ENCODE measurements at regions not wholly inside any gene's neighbourhood (a gene's known extent, or its start where the extent isn't known, plus 50 kb on each side); places are given as distances from the start of the nearest gene placed in this dataset.

DNA sequence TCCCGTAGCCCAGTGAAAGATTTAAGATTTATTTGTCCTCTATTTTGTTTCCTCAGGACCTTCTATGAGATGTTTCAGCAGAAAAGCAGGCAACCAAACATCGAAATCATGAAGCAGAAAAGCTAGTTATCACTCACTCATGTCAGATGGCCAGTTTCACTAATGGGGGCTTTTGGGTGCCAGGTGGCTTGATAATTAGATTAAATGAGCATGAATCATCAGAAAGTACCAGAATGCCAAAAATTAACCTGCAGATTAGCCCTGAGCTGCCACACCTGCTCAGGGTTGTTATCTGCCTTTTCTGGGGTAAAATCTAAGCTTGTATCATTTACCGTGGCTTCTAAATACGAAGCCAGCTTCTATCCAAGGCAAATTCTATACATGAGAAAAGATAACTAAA lies 1017.5 kb downstream of the XPNPEP1 start:
- DNase-seq: no peak

DNA sequence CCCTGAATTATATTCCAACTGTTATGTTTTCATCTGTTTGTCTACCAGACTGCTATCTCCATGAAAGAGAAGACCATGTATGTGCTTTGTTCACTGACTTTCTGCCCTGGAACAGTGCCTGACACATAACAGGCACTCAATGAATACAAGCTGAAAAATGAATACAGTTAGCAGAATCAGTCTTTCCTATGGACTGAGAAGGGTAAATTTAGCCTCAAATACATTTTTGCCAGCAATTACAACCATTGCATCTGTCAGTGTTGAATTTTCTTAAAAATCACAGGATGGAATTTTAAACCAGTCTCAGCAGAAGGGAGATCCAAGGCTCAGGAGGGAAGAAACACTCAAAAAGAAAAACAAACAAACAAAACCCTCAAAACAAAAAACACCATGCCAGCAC lies 1018.1 kb downstream of the XPNPEP1 start:
- DNase-seq: no peak

DNA sequence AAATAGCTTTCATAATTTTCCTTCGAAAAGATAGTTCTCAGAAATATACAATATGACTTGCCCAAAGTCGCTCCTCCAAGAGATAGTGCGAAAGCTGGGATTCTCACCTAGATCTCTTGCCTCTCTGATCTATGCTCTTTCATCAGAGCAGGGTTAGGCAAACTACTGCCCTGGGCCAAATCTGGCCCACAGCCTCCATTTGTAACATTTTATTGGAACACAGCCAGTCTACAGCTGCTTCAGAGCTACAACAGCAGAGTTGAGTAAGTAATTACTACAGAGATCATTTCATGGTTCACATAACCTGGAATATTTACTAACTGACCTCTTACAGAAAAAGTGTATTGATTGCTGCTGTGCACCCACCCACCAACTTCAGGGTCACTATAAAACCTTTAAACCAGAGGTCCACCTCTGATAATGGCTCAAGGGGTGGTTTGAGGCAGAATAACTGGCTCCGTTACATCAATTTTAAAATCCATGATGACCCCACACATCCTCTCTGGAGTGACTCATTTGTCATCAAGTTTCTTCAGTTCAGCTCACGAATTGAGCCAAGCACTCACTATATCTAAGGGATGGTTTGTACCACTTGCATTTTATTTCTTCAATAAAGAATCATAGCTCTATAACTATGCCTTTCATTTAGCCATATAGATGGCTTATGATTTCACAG lies 1019.0 kb downstream of the XPNPEP1 start:
- DNase-seq: no peak

DNA sequence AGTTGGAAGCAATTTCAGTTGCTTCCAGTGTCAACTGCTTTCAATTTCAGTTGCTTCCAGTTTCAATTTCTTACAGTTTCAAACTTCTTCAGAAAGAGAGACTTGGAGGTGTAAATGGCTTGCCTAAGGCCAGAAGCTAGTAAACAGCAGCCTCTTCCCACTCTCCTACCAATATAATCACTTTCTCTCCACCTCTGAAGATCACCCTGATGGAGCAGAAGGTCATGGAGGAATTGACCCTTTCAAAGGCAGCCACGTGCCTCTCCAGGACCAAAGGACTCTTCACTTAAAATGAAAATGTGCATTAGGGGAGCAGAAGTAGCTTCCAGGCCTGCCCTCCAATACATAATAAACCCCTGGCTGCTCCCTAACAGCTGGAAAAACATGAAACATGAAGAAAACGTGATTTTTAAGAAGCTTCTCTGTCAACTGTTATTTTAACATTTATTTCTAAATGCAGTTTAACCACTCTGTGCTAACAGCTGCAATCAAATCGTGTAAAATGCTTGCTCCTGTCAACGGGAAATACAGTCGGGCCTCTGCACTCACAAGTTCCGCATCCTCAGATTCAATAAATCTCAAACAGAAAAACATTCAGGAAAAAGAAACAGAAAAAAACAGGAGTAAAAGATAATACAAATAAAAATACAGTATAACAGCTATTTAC lies 1020.6 kb downstream of the XPNPEP1 start:
- no peak for DNase-seq

DNA sequence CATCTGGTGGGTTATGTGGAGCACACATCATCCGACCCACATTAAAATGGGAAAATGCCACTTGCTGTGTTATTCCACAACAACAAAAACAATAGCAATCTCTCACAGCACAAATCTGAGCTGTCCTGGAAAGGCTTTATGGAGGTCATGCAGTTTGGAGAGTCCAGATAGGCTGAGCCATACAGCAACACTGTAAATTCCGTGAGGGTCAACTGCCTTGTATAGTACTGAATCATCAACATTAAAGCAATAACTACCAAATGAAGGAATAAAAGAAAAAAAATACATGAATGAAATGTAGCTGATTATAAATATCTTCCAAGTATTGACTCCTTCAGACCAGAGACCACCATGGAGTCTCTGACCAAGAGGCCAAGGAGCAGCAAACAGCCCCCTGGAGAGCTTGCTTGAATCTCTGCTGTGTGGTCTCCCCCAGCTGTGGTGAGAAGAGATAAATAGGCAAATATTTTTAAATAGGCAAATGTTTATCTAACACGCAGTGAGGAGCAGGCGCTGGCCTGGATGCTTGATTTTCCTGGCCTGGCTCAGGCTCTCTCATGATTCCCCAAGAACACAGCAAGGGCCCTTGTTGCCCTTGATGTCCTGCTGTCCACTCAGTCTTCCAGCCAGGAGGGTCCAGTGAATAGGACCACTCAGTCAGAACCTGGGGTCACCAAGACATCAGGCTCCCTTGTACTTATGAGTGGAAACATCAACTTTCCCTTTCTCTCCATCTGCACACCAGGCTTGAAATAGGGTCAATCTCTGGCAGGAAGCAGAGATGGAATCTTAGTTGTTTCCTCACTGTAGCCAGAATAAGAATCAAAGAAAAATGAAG lies 1021.3 kb downstream of the XPNPEP1 start:
- no peak for DNase-seq

DNA sequence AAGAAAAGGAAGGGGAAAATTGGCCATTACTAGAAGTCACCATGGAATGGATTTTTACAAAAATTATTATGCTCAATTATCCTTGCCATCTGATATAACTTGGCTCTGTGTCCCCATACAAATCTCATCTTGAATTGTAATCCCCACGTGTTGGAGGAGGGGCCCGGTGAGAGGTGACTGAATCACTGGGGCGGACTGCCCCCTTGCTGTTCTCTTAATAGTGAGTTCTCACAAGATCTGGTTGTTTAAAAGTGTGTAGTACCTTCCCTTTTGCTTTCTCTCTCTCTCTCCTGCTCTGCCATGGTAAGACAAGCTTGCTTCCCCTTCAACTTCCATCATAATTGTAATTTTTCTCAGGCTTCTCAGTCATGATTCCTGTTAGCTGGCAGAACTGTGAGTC lies 1023.6 kb downstream of the XPNPEP1 start:
- DNase-seq: no peak

DNA sequence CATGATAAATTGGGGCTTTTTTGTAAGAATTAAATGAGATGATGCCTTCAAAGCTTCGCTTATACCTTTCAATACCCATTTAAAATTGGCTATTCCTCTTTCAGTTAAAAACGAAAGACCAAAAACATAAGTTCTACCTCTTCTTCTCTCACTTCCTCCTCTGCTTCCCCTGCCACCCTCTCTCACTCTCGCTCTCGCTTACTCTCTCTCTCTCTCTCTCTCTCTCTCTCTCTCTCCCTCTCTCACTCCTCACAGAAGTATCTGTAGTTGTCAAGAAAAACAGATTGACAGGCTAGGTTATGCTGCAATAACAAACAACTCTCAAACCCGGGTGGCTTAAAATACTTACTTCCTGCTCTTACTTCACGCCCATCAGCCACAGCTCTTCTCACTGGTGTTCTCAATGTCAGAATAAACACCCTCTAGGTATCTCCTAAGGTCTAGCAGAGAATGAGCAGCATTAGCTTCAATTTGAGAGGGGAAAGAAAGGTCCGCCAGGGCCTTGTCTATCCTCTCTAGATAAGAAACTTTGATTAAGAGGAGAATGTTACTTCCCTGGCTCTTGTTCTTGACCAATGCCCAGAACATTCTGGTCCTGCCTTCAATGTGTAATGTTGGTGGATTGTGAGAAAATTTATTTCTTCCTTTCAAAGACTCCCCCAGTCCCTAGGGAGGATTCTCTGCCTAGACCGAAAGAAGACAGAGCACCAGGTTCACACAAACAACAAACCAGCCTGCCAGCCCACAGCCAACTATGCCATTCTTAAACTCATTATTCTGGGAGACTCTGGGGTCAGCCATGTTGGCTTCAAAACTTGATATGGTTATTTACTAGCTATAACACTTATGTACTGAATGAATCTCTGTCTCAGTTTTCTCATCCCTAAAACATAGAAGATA lies 1028.7 kb downstream of the XPNPEP1 start:
- no peak for DNase-seq

DNA sequence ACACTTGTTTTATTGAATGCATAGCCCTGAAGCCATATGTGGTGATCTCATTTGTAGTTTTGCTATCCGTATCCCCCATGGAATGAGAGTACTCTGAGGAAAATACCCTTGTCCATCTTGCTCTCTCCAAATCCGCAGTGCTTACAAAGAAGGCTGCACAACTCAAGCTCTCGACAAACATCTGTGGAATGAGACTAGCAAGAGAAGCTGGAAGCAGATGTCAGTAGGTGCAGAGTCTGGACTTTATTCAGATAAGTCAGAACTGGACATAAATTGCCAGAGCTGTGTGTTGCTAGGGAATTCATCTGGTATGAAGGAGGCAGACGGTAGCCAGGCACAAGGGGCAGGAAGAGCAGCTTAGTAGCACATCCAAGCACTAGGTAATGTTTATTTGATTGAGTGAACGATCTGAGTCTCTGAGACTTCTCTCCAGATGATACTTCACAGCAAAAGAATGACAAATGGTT lies 1046.2 kb downstream of the XPNPEP1 start:
- DNase-seq: no peak

DNA sequence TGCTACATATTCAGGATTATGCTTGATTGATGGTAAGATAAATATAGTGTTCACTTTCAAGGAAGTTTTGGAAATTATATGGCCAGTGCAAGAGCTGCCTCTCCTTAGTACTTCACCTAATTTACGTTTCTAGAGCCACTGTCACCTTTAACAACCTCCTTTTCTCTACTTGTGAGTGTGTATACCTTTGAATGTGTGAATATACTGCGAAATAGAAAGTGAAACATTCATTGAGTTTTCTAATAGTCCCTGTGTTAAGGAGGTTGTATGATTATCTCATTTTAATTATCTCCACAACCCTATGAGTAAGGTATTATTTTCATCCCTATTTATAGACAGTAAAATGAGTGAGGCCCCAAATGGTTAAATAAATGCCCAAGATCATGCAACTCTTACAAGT lies 1050.5 kb downstream of the XPNPEP1 start:
- no peak for DNase-seq

DNA sequence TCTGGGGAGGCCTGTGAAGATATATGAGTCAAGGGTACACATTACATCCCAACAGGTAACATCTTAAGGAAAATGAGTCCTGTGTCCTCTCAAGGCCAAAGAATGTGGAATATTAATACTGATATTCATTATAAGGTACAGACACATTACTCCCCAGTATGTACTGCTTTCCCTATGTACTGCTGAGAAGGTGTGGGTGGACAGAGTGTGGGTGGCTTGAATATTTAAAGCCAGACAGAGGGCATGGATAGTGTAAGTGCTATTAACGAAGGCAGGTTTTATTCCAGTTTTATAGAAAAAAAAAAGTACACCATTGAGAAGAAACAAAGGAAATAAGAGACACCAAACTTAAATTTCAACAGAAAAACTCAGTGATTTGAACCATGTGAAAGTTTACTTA lies 1054.4 kb downstream of the XPNPEP1 start:
- no peak for DNase-seq

DNA sequence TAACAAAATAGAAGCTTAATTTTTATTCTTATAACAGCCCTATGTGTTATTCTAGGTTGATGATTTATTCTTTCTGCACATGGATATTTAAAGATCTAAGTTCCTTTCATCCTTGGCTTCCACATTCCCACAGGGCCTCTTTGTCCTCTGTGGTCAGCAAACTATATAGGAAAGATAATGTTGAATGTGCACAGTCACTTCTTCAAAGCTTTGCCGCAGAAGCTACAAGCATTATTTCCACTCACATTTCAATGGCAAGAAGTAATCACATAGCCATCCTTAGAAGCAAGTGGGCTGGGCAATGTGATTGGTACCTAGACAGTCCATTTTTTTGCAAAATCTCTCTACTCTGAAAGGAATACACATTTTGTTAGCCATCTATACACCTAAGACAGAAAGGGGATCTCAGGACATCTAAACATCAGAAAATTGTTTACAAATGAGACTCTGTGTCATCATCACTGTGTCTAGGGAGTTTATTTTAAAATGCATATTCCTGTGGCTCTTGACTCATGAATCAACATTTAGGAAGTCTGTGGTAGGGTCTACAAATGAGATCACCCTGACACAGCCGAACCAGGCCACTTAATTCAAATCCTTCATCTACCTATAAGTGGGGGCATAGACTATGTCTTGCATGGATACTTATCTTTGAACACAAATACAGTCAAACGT lies 1060.5 kb downstream of the XPNPEP1 start:
- no peak for DNase-seq

DNA sequence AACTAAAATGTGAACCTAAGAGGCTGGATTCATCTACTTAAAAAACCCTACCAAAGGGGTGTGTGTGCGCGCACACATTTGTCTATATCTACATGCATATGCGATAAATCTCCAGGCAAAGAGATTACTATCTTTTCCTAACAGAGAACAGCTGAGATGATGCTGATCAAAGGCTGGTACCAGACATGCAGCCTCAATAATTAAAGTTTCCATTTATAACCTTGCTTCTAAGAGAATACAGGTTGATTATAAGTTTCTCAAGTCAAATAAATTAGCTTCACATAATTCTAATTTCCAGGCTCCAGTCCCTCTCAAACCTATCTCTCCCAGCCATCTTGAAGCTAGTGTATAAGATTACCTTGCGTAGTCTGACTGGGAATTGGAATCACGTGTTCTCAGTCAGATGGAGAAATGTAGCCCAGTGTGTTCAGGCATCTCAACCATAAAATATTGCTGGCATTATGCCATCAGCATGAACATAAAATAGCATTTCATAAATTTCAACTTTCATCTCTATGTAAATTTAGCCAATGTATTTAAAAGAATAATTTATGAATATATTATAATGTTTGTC lies 1062.0 kb downstream of the XPNPEP1 start:
- no peak for DNase-seq

DNA sequence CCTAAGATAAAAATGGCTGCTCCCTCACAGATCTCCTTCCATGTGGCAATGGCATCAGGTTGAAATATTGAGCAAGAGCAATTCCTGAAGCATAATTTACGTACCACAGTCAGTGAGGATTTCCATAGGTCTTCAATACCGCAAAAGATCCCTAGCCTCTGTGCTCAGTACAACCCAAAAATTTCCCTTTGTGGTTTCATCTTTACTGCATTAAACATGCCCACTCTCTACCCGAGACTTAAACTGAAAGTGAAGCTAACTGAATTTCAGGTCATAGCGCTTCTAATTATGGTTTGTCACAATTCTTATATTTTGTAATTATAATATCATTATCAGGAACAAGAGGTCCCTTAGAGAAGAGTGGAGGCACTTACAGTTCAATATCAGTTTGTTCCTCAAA lies 1071.1 kb downstream of the XPNPEP1 start:
- no peak for DNase-seq

DNA sequence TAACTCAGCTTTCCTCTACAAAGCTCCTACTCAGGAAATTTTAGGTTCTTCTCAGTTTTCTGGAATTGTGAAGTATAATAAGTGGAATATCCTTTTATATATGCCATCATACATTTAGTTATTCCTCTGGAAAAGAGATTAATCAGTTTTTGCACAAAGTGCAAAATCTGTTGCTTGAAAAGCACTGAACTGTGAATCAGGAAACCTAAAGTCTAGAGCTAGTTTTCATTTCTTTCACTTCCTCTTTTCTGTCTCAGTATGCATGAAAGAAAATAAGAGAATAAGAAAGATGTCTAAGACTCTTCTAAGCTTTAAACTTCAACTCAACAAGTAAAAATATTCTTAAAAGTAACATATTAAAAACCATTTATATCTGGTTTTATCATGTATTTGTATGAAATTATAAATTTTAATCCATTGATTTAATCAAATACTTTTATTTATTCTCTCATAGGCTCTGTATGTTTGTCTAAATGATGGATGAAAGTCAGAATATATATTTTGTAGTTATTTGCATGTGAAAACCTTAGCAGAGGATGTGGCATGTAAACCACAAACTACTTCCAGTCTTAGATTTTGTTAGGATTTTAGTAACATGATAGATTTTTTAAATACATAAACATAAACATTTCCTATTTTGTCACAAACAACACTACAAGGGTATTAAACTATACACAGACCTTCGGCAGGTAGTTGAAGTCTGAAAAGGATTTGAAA lies 1073.0 kb downstream of the XPNPEP1 start:
- DNase-seq: no peak

DNA sequence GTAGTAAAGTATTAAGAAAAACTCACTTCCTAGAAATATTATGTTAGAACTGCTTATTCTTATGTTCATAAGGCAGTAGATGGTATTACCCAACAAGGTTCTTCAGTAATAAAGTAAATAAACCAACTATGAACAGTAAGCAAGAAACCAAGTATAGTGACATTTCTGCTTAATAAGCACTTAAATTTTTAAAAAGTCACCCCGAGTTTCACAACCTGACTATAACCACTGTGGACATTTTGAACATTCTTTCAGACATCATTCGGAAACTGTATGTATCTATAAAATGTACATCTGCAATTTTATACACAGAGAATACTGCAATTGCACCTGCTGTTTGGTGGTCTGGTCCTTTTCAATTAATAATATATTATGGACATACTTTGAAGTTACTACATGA lies 1073.6 kb downstream of the XPNPEP1 start:
- no peak for DNase-seq

DNA sequence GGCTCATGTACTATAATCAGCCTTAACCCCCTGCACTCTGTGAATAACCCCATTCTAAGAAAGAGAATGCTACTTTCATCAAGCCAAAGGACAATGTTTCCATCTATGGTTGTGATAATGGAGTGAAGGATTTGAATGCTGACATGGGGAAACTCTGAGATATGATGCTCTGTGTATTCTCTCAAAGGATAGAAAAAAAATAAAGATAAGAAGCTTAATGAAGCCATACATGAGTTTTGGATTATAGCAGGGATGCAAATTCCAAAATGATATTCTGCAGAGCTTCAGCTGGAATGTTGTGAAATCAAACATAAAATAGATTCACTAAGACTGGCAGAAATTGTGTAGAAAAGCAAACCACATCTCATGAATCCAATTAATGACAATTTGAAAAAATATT lies 1074.1 kb downstream of the XPNPEP1 start:
- DNase-seq: no peak

DNA sequence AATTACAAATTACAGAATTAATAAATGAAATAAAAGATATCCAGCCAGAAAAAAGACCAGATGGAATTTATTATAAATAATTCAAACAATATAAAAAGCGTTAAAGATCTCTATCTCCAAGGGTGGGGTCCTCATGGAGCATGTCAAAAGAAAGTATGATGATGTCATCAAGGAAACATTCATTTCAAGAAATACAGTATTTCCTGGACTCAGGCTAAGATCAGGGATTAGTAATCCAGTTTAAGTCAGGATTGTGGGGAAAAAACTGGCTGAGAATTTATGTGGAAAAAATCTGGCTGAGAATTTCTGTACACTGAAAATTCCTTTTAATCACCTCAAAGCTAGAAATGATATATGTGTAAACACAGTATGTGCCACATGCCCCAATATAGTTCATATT lies 1075.3 kb downstream of the XPNPEP1 start:
- DNase-seq: no peak

DNA sequence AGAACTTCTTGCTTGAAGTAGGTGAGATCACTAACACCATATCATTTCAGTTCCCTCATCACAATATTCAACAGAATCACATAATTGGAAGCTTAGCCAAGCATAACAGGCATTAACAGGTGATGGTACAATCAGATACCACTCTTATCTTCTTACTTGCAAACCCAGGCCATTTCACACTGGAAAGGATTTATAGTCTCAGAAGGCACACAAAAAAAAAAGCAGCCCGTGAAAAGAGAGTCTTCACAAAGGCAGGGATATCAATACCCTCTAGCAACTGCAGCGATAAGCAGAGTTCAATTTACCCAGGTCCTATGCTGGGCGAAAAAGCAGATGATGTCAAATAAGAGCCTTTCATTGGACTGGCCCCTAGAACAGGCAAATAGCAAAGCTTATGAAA lies 1082.4 kb downstream of the XPNPEP1 start:
- DNase-seq: no peak

DNA sequence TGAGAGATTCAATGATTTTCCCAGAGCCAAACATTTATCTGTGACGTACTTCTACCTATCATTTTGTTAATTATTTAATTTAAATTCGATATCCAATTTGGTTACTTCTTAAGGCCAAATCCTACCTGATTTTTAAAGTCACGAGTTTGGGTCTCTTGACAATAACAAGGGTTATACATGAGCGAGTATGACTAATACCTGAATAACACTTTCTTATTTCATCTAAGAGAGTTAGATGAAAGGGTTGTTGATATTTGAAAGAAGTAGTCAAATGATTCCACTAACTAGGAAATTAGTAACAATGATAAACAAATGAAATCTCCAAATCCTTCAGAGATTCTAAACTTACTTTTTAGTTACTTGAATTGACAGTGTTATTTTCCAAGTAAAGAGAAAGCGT lies 1086.9 kb downstream of the XPNPEP1 start:
- no peak for DNase-seq

DNA sequence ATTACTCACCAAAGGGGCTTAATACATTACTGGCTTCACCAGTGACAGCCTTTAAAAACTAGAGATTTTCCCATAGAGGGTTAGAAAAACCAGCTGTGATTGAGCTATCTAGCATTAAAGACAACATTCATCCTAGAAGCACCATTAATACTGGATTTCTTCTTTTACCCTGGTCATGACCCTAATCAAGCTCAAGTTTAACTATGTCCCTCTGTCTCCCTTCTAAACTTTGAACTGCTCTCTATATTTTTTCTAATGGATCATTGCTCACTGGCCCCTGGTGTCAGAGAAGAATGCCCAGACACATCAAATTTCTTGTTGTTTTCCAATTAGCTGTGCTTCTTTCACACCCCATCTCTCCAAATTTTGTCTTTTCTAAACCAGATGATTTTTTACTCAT lies 1101.3 kb downstream of the XPNPEP1 start:
- DNase-seq: no peak

DNA sequence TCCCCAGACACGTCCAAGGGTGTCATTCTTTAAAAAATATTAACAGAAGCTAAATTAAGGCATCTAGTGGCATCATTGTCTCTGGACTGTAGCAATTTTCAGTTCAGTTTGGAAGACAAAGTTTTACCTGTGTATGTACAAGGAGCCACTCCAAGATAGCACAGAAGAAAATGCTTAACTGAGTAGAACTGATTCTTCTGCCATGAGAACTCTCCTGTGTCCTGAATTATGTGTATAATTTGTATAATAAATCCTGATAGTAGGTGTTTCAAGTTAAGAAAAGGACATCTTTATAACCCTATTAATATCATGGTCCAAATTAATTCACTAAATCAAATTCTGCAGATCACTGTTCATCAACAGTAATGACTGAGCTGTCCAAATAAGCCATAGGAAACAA lies 1104.0 kb downstream of the XPNPEP1 start:
- no peak for DNase-seq

Measured in NCI-H1092 treated with DMSO at 0.1 percent for 48 hours (cell line).